Gastroesophageal sphincter (tissue), 3 donors: ENCODE measurements at regions not wholly inside any gene's neighbourhood (a gene's known extent, or its start where the extent isn't known, plus 50 kb on each side); places are given as distances from the start of the nearest gene placed in this dataset.

Source experiments
- EP300 ChIP-seq: sonication (generic); formaldehyde crosslinking; IDR thresholded peaks from one replicate; pipeline ENCODE4 v1.6.1; 2017; ENCODE audit warnings: antibody characterized with exemption, mild to moderate bottlenecking
- POLR2A ChIP-seq, 2 donors: fragments of 450-650 bp; IDR thresholded peaks; one replicate each; pipeline ENCODE4 v1.6.1; 2017; ENCODE audit warnings: antibody characterized with exemption in 2 of 2, mild to moderate bottlenecking in 2 of 2, moderate library complexity in 1 of 2
- POLR2AphosphoS5 ChIP-seq: sonication (generic); formaldehyde crosslinking; IDR thresholded peaks from one replicate; pipeline ENCODE4 v1.6.1; 2017; ENCODE audit warnings: antibody characterized with exemption
- TF ChIP-seq, protein P1 (sequence below), 4 experiments: fragments of 200-600 bp in 2 of 4; fragments of 450-650 bp in 2 of 4; sonication (generic) in 1 of 4; IDR thresholded peaks; one replicate each; pipeline ENCODE4 v1.5.1; 2017 to 2019; ENCODE audit warnings: antibody characterized with exemption in 4 of 4, mild to moderate bottlenecking in 2 of 4, moderate library complexity in 2 of 4

DNA sequence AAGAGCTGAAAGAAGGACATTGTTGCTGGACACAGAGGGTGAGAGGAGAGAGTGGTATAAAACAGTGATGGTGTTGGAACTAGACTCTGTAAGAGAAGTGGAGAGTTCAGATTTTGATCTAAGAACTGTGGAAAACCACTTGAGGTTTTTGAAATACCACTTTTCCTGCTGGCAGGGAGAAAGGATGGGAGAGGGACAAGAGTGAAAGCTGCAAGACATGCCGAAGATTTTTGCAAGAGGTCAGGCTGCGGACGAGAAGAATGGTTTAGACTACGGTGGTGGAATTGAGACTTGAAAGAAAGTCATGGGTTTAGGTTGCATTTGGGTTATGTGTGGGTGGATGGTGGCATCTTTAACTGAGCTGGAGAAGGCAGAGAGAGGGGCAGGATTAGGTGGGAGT is 202.2 kb upstream of the RPS23 start:
- TF ChIP-seq POLR2AphosphoS5 (no peak), POLR2A (IDR thresholded peaks at IDR 0.05) (no peak), EP300 (no peak)
- TF ChIP-seq, protein P1, sequence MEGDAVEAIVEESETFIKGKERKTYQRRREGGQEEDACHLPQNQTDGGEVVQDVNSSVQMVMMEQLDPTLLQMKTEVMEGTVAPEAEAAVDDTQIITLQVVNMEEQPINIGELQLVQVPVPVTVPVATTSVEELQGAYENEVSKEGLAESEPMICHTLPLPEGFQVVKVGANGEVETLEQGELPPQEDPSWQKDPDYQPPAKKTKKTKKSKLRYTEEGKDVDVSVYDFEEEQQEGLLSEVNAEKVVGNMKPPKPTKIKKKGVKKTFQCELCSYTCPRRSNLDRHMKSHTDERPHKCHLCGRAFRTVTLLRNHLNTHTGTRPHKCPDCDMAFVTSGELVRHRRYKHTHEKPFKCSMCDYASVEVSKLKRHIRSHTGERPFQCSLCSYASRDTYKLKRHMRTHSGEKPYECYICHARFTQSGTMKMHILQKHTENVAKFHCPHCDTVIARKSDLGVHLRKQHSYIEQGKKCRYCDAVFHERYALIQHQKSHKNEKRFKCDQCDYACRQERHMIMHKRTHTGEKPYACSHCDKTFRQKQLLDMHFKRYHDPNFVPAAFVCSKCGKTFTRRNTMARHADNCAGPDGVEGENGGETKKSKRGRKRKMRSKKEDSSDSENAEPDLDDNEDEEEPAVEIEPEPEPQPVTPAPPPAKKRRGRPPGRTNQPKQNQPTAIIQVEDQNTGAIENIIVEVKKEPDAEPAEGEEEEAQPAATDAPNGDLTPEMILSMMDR (IDR thresholded peaks at IDR 0.05) = no peak
